RPMI7951 (cell line): ENCODE measurements at regions not wholly inside any gene's neighbourhood (a gene's known extent, or its start where the extent isn't known, plus 50 kb on each side); places are given as distances from the start of the nearest gene placed in this dataset.

Experiments used
- DNase-seq: peaks from one replicate; pipeline ENCODE4 v3.0.0-alpha.2; 2012; ENCODE audit warnings: low read depth

DNA sequence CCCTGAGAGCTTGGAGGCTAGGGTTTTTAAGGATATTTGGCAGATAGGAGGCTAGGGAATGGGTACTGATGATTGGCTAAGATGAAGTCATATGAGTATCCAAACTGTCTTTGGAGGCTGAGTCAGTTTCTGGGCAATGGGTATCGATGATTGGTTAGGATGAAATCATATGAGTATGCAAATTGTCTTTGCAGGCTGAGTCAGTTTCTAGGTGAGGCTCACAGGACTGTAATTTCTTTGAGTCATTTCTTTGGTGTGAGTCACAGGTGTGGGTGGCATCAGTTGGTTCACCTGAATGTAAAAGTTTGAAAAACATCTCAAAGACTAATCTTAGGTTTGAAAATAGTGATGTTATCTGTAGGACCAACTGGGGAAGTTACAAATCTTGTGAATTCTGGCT lies 1068.0 kb downstream of the NR2F1-AS1 start:
- no peak for DNase-seq

DNA sequence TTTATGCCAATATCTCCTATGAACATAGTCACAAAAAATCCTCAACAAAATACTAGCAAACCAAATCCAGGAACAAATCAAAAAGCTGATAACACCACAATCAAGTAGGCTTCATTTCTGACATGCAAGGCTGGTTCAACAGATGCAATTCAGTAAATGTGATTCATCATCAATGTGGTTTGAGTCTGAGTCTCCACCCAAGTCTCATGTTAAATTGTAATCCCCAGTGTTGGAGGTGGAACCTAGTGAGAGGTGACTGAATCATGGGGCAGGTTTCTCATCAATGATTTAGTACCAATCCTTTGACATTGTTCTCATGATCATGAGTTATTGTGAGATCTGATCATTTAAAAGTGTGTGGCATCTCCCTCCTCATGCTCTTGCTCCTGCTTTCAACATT lies 1072.7 kb downstream of the NR2F1-AS1 start:
- DNase-seq, result no peak

DNA sequence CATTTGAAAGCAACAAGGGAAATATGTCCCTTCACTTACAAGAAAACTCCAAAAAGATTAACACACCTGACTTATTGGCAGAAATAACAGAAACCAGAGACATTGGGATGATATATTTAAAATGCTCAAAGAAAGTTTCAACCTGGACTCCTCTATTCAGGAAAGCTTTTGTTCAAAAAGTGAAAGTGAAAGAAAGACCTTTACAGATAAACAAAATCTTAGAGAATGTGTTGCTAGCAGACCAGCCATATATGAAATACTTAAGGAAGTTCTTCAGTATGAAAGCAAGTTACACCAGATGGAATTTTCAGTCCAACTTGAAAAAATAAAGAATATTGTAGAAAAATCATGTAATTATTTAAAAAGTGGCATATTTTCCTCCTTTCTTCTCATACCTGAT lies 1075.1 kb downstream of the NR2F1-AS1 start:
- DNase-seq, result peak; percentile 10

DNA sequence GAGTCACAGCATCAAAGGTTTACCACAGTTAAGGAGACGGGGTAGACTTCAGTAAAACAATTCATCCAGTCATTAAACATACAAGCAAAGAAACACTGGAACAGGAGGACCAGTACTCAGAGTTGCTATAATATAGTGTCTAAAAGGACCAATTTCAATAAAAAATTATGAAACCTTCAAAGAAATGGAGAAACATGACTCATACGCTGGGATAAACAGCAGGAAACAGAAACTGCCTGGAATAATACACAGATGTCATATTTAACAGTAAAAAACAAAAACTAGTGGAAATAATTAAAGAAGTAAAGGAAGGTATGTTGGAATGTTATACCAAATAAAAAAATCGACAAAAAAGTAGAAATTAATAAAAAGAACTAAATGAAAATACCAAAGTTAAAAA lies 1075.9 kb downstream of the NR2F1-AS1 start:
- peak; percentile 6 for DNase-seq

DNA sequence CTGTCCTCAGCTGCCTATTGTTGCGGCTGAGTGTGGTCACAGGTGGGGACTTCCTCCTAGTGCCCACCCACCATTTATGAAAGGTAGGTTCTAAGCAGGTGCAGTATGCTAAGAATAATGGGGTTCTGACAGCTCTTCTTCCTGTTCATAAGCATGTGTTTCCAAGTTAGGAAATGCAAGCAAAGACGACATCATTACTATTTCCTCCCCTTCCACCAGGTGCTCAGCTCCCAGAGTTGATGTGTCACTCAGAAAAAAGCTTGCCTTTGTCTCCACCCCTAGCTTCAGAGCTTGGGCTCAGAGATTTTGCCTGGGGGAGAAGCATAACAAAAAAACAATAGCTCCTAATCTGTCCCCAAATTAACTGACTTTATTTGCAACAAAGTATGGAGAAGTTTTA lies 1076.7 kb downstream of the NR2F1-AS1 start:
- DNase-seq, result no peak

DNA sequence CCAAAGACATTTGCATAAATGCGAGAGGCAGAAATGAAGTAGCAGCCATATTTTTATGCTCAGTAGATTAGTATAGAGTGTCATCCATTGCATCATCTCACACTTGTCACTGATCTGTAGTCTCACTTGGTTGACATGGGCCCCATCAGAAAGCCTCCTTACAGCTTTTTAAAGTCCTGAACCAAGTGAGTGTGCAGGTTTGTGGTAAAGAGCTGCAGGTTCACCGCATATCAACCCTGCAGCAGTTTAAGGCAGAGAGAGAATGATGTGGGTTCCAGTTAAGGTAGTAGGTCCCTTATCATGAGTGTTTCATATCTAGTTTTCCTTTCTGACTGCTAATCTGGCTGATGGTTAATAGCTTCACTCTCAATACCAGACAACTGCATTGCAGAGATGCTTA lies 1080.3 kb downstream of the NR2F1-AS1 start:
- DNase-seq, result no peak

DNA sequence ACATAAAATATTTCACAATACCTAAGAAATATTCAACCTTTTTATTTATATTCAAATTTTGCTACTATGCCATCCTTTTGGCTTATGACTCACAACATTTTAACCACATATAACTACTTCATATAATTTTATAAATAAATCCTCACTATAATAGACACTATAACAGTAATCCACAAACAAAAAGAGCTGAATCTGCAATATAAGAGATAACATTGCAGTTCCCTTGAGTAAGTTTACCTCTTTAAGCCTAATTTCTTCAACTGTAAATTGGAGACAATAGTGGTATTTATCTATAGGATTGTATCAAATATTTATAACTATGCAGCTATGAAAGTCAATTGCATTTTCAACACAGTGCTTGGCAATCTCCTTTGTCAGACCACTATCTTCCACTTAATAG lies 1084.5 kb downstream of the NR2F1-AS1 start:
- DNase-seq, result no peak

DNA sequence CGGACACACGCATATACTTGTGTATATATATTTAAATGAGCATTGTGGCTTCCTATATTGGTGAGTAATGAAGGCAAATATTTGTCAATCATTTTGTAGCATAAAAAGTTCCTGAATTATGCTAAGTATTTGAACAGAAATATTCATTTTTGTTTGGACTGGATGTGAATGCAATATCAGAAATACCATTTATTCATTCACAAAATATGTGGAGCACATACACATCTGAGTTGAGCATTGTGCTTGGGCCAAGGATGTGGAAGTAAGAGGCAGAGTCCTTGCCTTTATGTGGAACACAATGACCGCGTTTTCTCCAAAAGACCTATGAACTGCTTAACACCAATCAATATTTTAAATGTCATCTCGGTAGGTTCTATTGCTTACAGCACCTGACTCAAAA lies 1086.5 kb downstream of the NR2F1-AS1 start:
- DNase-seq, result no peak

DNA sequence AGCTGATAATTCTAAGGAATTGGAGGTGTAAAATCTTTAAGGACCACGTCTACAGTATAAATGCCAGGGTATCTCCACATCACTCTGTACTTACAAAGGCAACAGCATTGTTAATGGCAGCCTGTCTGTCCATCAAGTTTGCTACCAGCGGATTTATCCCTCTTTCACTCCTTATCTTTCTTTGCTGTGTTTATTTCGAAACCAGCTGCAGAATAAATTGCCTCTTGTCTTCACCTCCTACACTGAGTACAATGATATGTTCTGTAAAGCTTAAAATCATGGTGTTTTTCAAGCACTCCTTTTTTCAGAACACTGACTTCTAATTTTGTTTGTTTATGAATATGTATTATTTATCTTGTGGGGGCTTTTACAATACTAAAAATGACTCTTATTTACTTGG lies 1088.1 kb downstream of the NR2F1-AS1 start:
- no peak for DNase-seq

DNA sequence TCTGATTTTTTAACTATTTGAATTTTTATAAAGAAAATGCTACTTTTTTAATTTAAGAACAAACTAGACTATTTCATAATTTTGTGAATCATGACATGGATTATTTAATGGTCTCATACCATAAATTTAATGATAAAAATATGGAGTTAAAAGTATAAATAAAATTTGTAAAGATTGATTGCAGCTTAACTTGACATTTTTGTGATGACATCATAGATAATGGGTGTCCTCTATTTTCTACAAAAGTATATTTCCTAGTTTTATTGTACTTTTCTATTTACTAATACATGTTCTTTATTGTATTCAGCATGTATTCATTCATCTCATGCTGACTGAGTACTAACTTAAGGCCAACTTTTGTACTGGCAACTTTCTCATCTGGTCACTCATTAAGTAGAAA lies 1096.5 kb downstream of the NR2F1-AS1 start:
- DNase-seq, result no peak

DNA sequence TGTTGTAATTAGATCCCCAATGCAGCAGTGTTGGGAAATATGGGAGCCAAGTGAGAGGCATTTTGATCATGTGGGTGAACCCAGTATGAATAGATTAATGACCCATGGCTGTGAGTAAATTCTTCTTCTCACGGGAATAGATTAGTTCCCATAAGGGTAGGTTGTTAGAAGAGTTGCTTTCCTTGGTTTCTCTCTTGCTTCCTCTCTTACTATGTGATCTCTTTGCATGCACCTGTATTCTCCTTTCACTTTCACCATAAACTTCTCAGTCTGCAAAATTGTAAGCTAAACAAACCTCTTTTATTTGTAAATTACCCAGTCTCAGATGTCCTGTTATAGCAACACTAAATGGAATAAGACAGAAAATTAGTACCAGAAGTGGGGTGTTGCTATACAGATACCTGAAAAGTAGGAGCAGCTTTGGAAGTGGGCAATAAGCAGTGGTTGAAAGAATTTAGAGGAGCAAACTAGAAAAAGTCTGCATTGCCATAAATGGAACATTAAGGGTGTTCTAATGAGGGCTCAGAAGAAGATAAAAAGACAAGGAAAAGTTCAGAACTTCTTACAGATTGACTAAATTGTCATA lies 1090.0 kb upstream of the ARRDC3 start:
- no peak for DNase-seq

DNA sequence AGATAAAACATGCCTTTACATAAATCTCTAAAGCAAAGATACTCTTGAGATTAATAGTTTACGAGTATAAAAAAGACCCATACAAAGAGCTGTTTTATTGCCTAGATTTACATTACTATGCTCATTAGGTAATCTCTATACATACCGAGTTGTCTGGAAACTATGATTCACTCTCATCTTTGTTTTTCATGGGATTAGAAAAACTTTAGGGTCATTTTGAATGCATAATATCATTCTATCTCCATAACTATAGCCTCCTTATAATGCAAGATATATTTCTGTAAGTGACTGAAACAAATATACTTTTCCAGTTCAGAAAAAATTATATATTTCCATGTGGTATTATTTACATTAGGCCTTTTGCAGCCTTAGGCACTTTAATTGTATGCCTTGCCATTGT lies 1088.7 kb upstream of the ARRDC3 start:
- no peak for DNase-seq

DNA sequence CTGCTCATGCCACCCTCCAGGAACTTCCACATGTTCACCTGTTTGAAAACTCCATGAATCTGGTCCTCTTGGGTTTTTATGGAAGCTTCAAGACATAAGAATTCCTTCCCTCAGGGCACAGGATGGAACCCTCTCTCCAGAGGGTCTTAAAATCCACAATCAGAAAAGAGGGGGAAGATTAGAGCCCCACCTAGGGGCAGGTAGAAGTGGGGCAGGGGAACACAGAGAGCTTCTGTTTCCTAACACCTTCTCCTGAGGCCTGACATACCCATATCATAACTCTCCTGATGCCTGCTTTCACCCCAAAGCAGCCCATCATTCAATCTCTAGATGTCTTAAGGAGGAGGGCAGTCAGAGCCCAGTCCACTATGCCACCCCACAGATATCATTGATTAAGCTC lies 1087.7 kb upstream of the ARRDC3 start:
- no peak for DNase-seq

DNA sequence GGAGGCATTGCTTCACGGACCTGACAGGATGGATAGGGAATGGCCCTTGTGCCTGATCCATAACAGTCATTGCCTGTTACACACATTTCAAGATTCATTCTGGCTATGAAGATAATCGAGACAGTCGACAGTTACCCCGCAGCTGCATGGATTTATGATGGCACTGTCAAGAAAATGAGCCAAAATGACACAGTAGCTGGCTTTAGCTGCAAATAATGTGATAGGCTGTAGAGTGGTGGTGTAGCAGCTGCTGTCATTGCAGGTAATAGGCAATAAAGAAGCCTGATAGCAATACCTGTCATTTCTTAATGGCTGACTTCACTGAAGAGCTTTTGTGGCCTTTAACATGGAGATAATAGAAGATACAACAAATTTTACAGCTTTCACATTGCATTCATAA lies 1085.2 kb upstream of the ARRDC3 start:
- no peak for DNase-seq

DNA sequence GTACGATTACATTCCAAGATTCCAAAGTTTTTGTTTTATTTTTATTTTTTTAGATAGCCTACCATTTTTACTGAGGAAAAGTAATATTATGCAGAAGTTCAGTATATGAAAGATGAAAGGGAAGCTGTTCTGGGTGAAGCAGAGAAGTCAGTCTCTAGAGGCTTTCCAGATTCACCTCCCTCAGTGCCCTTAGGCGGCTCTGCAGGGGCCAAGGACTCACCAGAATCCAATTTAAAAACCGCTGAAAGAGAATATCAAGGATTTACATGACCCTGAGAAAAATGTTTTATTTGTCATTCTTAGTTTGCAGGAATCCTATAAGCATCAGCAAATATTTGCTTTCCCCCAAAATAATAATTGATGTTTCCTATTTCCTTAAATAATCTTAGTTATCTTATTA lies 1084.6 kb upstream of the ARRDC3 start:
- no peak for DNase-seq

DNA sequence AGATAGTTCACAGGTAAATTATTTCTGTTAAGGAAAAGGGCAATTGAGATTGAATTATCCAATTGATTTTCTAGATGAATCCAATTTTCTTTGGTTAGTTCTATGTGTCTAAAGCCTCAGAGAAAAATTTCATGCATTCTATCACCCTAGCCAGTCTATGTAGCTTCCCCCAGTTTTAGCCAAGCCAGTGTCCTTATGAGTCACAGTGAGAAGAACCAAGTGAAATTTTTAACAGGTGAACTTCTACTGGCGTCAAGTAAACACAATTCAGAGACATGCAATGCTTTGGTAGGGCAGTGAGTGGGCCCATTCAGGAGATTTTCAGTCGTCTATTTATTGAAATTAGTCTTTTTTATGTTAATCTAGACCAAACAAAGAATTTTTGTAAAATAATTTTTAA lies 1077.4 kb upstream of the ARRDC3 start:
- no peak for DNase-seq

DNA sequence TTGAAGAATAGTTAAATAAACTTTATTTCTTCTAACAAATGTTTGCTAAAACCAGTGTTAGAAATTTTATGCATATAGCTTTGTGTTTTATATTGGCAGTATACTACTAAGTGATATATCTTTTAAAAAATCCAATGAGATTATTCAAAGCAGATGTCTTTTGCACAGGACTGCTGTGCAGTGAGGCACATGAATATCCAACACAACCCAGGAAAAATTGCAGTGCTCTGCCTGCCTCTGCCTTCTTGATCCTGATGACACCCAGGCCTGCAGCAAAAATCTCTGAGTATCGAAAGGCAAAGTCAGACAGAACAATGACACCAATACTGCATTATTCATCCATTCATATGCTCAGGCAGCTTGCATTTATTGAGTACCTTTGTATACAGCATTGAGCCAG lies 1076.5 kb upstream of the ARRDC3 start:
- no peak for DNase-seq

DNA sequence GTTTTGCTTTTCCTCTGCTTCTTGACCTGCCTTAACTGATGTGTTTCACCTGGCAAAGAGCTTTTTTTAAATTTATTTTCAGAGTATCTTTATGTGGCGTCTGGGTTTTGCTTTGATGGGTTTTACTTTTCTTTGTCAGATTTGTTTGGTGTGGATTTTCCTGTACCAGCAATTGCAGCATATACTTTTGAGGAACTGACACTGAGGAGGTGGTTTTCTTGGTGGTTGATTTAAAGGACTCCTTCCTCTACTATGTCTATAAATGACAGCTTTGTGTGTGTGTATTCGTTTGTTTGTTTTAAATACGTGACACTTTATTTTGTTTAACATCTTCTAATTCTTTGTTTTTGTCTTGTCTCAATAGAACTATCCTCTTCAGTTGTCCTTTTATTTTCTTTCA lies 1071.9 kb upstream of the ARRDC3 start:
- DNase-seq, result no peak

DNA sequence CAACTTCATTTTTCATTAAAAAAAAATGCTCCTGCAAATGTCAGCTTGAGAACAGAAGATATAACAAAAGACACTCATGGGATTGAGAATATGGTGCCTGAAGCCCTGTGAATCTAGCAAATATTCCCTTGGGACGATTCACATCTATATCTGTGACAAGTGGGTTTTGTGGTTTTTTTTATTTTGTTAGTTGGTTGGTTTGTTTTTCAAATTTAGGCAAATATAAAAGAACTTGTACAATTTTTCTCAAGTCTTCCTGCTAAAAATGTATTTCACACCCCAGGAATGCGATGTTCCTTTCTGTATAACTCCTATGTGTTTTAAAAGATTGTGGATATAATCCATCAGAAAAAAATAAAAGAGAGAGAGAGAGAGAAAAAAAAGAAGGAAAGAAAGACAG lies 1061.8 kb upstream of the ARRDC3 start:
- DNase-seq, result no peak

DNA sequence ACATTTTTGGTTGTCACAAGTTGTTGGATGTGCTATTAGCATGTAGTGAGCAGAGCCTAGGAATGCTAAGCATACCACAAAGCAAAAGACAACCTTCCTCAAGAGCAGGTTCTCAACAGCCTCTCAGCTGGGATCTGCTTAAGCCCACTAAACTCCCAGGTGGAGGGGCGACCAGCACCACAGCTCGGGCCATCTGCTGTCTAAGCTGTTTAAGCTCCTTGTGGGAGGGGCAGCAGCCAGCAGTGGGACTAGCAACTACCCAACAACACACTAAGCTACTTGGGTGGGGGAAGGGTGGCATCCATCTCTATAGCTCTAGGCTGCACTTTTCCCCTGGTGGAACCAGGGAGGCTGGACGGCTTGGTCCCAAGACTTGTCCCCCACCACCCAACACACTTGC lies 1052.7 kb upstream of the ARRDC3 start:
- DNase-seq, result no peak

DNA sequence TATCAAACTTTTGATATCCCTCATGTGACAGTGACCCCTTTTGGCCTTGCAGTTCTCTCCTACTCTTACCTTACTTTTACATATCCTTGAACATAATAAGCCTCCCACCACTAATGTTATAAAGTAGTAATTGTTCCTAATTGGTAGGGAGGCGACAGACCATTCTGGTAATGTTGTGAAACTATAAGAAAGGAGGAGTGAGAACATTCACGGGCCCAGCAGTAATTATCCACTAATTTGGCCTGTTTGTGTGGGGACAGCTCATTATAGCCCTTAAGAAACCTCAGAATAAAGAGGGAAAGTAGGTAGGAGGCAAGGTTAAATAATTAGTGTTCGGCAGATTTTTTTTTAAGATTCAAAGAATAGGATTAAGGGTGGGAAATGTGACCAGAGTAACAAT lies 1046.5 kb upstream of the ARRDC3 start:
- DNase-seq, result no peak

DNA sequence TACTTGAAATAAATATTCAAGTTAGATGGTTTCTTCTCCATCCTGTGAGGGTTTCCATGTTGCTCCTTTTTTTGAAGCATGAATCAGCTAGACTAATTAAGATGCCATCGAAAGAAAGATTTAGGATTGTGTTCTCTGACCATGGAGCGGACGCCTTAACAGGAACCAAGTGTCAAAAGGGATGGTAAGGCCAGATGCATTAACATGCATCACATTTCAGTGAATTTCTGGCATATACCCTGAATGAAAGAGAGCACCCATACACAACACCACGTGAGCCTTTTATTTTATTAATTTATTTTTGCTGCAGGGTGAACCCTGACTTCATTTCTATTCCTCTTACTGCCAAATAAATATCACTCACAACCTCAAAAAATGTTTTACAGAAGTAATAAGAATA lies 1045.3 kb upstream of the ARRDC3 start:
- DNase-seq, result no peak

DNA sequence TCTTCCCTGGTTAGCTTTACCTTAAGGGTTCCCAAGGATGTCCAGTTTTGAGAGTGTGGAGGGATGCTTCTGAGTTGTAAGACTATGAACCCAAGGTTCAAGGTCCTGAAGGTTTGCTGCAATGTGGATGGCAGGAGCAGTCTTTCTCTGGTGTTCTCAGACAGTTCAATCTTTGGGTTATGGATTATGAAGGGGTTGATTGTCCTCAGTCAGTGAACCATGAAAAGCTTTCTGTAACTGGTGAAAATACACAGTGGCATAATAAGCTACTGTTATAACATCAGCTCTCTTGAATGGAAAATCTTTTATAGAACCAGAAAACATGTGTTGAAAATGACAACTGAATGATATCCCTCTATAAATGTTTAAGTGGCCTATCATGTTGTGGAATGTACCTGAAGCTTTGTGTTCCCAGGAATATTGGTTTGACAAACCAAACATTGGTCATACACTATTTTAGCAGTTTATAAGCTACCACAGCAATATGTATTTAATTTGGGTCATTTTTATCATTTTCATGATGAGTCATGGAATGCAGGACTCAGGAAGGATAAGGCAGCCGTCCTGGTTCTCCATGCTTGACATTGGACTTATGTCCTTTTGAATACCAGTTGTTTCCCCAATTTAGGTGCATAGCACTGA lies 1041.8 kb upstream of the ARRDC3 start:
- DNase-seq, result no peak

DNA sequence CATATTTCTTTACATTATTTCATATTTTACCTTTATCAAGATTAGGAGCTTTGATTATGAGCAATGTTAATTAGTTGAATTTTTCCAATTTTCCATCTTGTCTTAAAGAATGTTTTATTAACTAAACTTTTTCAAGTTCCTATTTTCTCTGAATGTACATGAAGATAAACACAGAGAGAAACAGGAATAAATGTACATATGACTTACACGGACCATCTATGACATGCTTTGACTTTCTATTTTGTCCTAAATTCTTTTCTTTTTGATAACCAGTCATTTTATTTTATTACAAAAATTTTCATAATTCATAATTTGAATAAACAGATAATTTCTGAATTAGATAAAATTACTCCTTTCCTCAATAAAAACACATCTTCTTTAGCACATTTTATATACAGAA lies 1038.8 kb upstream of the ARRDC3 start:
- no peak for DNase-seq
